OCI-LY7 (cell line): ENCODE measurements at regions not wholly inside any gene's neighbourhood (a gene's known extent, or its start where the extent isn't known, plus 50 kb on each side); places are given as distances from the start of the nearest gene placed in this dataset.

Source experiments
- CTCF ChIP-seq: fragments of 200-600 bp; sonication (generic); conservative IDR thresholded peaks from 2 replicates; pipeline ENCODE4 v1.5.1; 2014; ENCODE audit warnings: mild to moderate bottlenecking, antibody characterized with exemption, low read length, moderate library complexity, mixed read lengths
- EZH2phosphoT487 ChIP-seq: fragments of 200-600 bp; sonication (generic); IDR thresholded peaks from 2 replicates; pipeline ENCODE4 v1.6.1; 2018; ENCODE audit warnings: low read depth, borderline replicate concordance, mild to moderate bottlenecking, mixed run types, antibody characterized with exemption, low read length, moderate library complexity, mixed read lengths

- no peak for TF ChIP-seq CTCF
- TF ChIP-seq EZH2phosphoT487: no peak
Observed at GRCh38 chr2:57429831-57430230, 616.8 kb upstream of the VRK2 start.
